Stimulated activated CD4-positive, alpha-beta T cell treated with anti-CD3 and anti-CD28 coated beads, TNF-alpha, amount 100 ng/mL, for 48 hours (primary cell): ENCODE measurements at regions not wholly inside any gene's neighbourhood (a gene's known extent, or its start where the extent isn't known, plus 50 kb on each side); places are given as distances from the start of the nearest gene placed in this dataset.

Source experiments
- DNase-seq, 3 donors: peaks; one replicate each; pipeline ENCODE4 v3.0.0-alpha.2; 2020; ENCODE audit warnings: low read depth in 3 of 3

DNA sequence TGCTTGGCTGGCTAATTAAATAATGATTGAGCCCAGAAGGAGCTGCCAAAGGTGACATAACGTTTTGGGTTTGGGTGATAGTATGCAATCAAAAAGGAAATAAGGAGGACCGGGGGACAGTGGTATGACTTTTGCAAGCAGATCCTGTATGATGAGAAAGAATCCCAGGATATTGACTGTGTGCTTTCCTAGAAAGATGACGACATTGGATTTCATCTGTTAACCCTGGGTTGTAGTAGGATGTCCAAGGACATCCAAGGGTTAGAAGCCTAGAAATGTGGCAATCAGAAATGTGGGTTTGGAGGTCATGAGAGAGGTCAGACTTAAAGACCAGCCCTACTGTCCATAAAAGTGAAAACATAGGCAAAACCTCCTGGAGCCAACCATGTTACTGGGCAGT is 50.3 kb upstream of the HMHB1 start:
- DNase-seq, result no peak

DNA sequence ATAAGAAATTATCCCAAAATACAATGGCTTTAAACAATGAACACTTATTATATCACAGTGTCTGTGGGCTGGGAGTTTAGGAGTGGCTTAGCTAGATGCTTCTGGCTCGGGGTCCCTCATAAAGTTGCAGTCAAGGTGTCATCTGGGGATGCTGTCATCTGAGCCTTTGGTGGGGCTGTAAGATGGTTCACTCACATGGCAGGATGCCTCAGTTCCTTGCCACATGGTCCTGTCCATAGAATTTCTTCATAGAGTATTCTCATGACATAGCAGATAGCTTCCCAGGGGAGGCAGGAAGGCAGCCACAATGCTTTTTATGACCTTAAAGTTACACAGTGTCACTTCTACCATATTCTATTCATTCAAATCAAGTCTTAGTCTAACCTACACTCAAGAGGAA is 51.2 kb upstream of the HMHB1 start:
- no peak for DNase-seq

DNA sequence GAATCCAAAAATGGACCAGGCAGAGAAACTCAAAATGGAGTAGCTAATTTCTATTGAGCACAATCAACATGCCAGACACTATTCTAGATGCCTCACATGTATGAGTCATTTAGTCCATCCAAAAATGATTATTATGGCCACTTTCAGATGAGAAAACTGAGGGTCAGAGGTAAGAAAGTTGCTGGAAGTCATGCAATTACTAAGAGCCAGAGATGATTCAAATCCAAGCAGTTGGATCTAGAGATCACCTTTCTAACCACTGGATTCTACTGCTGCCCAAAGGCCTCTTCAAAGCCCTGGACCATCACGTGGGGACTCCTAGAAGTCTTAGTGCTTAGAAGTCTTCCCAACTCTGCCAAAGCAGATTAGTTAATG is 51.8 kb upstream of the HMHB1 start:
- no peak for DNase-seq

DNA sequence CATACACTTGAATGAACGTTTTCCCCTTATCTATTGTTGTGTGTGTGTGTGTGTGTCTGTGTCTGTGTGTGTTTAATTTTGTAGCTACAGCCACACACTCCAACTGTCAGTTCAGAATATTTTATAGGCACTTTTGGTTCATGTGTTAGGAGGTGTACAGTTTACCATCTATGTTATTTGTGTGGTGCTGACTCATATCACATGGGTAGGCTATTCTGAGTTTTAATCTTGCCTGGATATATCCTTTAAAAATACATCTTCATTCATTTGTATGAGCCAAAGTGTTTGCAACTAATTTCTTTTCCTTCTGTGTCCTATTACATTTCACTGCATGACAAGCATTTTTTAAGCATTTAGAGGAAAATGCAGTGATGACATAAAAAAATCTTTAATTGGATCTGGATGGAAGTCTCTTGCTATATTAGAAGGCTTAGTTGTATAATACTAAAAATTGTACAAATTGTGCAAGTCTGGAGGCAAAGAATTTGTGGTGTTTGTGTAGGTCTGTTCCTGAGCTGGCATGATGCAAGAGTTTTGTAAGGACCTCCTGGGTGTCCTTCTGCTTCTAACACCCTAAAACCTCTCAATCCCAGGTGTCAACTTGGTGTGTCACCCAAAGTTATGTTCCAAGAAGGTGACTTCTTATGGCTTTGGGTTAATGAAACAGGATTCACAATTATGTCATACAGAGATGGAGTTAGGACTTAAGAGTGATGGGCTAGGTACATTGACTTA is 52.4 kb upstream of the HMHB1 start:
- DNase-seq, result no peak

DNA sequence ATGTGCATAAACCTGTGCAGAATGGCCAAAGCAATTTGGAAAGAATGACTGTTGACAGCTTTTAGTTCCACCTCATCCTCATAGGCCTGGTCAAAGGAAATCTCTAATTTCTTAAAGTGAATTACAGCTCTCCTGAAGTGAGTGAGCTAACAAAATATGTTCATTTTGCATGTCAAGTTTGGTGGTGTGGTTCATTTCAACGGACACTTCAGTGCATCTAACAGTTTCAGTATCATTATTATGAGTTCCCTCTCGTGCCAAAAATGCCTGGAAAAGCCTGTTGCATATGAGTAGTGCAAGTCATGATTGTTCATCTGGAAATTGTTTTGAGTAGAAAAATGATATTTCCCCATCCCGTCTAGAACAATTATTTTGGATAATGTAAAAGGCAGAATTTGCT is 53.2 kb upstream of the HMHB1 start:
- no peak for DNase-seq

DNA sequence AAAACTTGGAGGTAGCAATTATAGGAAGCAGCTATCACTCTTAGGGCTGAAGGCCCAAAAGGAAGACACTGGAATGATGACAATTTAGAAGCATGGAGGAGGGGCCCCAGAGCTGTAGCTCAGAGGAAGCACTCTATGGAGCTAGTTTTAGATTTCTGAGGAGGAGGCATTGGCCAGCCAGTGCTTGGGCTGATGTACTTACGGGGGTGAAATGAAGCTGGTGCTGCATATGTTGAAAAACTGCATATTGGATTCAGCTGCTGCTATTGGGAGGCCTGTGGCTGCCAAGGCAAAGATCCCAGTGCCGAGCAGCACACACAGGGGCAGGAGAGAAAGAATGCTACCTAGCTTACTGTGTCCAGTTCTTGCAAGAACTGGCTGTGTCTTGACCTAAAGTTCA is 53.9 kb upstream of the HMHB1 start:
- DNase-seq, result no peak

DNA sequence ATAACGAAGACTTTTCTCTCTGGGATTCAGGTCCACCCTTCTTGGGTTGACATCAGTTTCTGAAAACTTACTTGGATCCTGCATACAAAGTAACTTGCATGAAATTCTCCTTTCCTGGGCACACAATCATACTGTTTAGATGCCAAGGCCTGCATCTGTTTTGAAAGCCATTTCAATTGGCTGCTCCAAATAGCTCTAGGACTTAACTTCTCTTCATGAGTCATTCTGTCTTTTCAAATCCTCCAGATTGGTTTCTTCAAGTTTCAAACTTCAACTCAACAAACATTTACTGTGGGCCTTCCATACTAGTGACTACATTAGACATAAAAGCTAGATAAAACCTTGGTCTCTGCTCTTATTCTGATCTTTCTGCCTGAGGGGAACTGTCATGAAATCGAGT is 54.8 kb upstream of the HMHB1 start:
- DNase-seq, result no peak

DNA sequence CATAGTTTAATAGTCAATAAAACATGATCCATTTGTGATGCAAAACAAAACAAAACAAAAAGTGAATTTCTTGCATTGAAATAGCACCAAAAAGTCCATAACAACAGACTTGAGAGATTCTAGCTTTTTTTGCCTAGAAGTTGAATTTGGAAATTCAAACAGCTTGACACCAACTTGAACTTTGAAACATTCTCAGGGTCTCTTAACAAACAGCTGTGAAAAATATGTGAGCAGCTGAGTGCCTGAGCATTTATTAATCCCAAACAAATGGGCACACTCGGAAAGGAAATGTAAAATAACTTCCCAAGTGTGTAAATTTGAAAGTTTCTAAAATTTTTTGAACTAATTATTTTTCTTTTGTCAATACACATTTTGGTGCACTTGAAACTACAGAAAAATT is 56.0 kb upstream of the HMHB1 start:
- no peak for DNase-seq

DNA sequence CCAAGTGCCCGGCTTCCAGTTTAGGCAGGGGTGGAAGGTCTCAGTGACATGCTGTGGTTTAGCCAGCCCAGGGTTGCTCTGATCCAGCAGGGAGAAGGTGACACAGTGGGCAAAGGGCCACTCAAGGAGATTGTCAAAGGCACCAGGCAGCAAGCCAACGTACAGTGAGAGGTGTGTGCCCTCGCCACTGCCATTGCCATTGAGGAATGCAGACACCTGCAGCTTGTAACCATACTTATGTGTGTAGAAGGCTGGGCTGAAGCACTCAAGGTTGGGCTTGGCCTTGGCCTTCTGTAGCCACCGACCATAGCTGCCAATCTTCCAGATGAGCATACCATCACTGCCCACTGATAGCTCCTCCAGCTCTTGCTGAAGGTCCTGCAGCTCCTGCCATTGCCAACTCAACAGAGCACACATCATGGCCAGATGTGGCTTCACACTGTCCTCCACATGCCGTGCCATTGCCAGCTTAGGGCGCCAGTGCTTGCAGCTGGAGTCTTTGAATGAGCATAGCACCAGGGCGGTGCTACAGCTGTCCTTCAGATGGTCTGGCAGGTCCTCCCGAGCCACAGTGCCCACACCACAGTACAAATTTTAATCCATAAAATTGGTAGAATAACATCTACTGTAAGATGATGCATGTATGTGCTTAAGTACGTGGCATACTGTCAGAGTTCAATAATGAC is 59.7 kb upstream of the HMHB1 start:
- DNase-seq, result no peak

DNA sequence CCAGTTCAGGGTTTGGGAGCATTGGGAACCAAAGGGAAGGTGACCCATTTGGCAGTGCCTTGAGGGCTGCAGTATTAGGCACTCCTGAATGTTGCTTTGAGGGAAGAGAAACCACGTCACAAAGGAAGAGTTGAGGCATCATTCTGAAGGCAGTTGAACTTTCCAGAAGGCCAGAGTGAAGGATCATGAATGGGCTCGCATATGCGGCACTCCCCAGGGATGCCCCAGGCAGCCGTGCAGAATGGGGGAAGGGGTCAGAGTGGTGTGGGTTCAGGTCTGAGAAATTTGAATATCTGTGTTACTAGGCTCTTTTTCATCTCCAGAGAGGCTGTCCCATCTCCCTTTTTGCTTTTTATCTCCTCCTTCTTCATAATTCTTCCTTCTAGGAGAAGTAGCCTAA is 60.6 kb upstream of the HMHB1 start:
- DNase-seq, result no peak

DNA sequence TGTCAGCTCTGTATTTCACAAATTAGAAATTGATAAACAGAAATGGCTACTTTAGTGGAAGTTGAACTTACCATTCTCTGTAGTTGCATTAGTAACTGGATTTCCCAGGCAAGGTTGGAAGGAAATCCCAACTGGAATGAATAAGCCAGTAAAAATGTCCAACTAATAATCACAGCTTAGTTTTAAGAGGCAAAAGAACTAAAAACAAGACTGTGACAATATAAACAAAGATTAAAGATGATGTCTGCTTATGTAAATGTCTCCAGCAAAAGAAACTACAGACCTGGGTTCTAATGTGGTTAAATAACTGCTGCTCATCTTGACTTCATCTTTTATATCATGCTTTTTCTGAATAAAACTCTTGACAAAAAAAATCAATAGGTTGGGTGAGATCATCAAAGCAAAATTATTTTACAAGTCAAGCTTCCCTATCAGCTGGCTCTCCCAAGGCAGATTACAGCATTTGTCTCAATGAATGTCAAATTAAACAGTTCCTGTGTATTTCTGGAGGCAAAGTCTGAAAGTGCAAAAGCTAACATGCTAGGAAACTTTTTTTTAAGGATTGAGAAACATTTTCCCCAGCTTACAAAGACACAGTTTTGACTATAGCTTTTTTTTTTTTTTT is 62.3 kb upstream of the HMHB1 start:
- DNase-seq, result no peak

DNA sequence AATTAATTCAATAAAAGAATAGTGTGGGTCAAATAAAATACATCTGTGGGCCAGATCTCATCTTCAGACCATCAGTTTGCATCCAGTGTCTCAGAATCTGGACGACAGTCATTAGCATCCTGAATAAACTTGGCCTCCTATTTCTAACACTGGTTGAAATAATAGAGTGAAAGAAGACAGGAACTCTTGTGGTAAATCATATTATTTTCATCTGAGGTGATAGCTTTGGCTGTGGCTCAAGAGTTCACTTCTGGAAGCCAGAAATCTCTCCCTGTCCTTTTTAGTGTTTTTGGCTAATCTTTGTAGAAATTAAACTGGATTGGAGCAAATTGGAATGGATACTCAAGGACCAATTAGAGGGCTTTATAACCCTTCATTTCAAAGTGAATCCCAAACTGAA is 63.4 kb upstream of the HMHB1 start:
- no peak for DNase-seq

DNA sequence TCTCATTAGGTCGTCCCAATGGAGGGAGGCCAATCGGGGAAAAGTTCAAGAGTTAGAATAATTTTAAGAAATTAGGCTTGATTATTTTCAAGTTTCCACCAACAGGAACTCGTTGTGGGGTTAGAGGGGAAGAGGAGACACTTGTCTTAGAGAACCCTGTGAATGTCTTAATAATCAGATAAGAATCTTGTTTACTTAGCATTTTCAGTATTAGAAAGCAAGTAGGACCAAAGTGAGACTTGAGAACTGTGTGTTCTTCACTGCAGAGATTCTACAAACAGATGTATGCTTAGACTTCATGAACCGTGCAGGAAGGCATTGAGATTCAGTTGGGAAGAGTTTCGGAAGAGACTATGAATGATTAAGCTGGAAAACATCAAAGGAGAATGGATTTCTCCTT is 69.0 kb upstream of the HMHB1 start:
- DNase-seq, result no peak

DNA sequence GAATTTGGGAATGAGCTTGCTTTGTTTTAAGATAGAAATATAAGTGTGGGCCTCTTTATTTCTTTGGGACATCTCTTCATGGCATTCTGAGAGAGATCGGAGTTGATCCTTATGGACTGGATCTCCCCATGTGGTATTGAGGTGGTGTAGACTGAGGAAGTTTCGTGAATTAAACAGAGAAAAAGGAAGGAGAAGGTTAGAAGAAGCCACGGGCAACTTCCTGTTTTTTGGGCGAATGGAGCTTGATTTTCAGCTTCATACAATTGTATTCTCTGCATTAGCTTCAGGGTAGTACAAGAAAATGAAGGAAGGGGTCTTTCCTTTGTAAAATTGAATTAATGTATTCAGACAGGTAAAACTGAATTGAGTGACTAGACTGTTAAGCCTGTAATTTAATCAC is 70.5 kb upstream of the HMHB1 start:
- no peak for DNase-seq

DNA sequence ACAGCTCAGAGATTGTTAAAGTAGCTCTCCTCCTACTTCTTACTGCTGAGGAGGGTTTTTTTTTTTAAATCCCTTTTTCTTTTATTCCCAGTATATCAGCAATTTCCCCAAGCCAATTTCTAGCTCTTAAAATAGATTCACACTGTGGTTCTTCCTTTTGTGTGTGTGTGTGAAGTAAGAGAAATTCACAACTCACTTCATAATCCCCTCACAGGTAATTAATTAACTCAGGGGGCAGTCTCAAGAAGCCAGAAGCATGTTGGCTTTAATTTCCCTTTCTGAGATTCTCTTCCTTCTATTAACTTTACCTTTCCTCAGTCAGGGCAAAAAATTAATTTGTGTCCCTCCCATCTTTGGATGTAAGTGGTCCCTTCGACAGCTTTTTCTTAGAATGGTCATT is 71.0 kb upstream of the HMHB1 start:
- no peak for DNase-seq

DNA sequence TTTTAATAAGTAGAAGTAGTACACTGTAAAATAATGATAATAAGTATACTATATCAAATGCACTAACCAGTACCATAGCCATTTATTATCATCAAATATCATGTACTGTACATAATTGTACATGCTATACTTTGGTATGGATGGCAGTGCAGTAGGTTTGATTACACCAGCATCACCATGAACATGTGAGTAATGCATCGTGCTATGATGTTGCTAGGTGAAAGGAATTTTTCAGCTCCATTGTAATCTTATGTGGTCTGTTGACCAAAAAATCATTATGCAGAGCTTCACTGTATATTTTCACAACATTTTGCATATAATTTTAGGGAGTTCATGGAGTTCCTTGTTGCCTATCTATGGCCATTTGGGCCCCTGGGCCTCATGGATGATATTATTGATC is 72.2 kb upstream of the HMHB1 start:
- DNase-seq, result no peak

DNA sequence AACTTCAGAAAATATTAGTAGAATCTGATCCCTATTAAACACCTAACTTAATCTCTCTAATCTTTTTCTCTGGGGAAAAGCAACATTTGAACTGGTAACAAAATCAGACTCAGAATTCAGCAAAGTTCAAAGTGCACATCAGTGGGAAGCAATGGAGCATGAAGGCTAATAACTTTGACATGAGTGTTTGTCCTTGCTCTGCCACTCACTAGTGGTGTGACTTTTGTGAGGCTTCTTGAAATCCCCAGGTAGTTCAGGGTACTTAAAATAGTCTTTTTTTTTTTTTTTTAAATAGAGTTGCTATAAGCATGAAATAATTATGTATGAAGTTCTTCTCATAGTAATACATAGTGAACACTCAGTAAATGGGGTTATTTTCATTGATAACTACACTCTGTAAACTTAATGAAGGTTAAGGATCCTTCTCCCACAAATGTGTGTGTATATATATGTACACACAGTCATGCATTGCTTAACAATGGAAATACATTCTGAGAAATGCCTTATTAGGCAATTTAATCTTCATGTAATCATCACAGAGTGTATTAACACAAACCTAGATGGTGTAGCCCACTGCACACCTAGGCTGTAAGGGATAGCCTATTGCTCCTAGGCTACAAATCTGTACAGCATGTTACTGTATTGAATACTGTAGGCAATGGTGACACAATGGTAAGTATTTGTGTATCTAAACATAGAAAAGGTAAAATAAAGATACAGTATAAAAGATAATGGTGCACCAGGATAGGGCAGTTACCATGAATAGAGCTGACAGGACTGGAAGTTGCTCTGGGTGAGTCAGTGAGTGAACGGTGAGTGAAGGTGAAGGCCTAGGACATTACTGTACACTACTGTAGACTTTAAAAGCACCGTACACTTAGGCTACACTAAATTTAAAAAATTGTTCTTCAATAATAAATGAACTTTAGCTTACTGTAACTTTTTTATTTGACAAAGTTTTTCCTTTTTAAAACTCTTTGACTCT is 73.3 kb upstream of the HMHB1 start:
- no peak for DNase-seq

DNA sequence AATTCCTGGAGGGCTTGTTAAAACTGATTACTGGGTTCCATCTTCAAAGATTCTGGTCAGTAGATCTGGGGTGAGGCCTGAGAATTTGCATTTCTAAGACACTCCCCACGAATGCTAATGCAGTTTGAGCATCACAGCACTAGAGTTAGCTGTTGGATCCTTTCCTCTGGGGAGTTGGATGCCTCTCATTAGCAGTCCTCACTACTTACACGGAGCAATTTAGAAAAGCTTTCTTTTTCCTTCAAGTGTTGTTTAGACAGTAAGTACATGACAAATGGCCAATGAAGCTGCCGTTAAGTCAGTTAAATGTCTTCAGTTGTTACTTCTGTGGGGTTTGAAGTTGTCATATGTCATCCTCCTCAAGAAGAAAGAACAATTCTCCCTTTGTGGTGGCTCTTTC is 74.9 kb upstream of the HMHB1 start:
- DNase-seq, result no peak

DNA sequence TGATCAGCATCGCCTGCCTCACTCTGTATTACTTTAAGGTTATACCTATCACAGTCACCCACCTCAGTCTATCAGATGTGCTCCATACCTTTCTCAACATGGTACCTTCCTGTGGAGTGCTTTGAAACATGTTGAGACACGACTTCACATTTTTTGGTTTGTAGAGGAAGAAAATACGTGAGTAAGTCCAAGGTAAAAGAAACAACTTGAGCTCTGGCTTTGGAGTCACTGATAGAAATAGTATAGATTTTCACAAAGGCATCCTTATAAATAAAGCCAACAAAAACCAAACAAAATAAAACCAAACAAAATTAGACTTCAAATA is 77.5 kb upstream of the HMHB1 start:
- no peak for DNase-seq

DNA sequence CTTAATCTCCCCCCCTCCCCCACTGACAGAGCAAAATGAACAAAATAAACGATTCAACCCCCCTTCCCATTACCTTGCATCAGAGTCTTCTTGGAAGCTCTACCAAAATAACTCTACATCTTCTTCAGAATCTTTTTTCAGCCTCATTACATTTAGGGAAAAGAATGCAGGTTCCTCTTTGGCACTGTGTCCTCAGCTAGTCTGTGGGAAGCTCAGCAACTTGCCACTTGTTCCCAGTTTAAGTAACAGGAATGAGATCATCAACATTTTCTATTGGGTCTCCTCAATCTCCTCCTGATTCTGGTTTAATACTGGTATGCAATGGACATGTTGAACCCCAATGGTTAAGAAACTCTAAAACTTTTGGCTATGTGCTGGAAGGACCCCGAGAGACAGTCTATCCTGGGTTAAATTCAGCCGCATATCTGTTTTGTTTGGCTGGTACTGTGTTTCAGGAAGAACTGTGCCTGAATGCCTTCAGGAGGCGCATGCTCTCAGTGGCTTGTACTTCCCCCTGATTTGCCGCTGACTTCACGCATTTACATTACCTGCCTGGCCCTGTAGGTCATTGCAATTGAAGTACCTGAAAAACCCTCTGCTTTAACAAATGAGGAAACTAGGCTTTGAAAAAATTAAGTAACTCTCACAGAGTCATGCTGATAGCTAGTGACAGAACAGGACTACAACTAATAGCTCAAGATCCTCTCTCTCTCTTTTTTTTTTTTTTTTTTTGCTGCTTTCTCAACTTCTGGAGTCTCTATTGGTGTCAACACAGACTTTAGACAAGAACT is 78.1 kb upstream of the HMHB1 start:
- no peak for DNase-seq

DNA sequence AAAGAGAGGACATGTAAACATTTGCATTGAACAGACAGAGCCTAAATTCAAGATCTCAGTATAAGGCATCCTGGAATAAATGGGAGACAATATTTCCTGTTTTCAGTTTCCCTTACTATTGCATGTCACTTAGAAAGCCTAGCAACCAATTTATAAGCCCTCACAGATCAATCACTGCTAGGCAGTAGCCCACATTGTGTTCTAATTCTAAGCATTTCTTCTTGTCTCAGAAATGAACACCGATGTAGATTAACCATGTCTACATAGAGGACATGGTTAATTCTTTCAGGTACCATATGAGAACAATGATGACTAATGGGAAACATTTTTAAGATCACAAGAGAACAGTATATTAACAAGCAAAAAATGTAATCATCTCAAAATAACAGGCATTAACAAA is 79.6 kb upstream of the HMHB1 start:
- no peak for DNase-seq
